GM23248 (cell line): ENCODE measurements at regions not wholly inside any gene's neighbourhood (a gene's known extent, or its start where the extent isn't known, plus 50 kb on each side); places are given as distances from the start of the nearest gene placed in this dataset.

Source experiments
- EZH2 ChIP-seq: fragments of 200-600 bp; sonication (generic); IDR thresholded peaks from 2 replicates; pipeline ENCODE4 v1.6.1; 2018; ENCODE audit warnings: antibody characterized with exemption, mild to moderate bottlenecking; ENCODE audit not compliant: insufficient read depth, poor library complexity, severe bottlenecking
- EZH2phosphoT487 ChIP-seq: fragments of 200-600 bp; sonication (generic); IDR thresholded peaks from 2 replicates; pipeline ENCODE4 v1.6.1; 2018; ENCODE audit warnings: antibody characterized with exemption, moderate library complexity, mild to moderate bottlenecking, low read depth; ENCODE audit not compliant: insufficient read depth

DNA sequence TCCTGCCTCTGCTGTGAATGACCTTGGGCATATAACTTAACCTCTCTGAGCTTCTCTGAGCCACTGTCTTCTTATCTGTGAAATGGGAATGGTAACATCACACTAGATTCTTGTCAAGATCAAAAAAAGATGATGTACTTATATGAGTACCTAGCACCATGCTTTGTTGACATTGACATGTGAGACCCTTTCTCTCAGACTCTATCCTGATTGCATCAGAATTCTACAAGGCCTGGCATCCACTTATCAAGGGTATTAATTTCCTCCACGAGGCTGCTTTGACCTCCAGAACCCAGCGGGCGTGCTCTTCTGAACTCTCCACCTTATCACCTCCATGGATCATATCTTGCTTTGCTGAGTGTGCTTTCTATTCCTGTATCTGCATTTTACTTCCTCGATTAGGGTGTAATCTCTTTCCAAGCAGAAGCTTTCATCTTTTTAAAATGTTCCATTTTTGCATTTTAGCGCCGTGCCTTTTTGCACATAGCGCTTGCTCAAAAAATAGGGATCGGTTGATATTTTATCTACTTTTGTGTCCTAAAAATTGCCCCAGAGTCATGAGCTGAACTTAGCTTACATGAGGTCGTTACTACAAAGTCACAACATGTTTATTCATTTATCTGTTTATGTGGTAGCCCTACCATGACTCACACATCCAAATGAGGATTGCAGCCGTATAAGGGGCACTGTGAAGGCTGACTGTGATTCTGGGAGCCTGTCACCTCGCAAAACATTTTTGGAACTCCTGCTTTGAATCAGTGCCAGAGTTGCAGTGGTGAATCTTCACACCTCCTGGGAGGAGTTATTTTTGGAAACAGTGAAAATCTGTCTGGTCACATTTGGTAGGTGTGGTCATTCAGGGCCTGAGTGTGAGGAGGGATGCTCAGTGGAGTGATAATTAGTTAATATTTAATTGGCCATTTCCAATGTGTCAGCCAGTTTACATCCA is 63.2 kb downstream of the IER5 start:
- TF ChIP-seq EZH2 = no peak
- TF ChIP-seq EZH2phosphoT487 = no peak
